HG02981 (cell line): ENCODE measurements at regions not wholly inside any gene's neighbourhood (a gene's known extent, or its start where the extent isn't known, plus 50 kb on each side); places are given as distances from the start of the nearest gene placed in this dataset.
"Not testable (repeated sequence)": the region's sequence is repeated elsewhere in the genome, so short reads cannot be mapped to it uniquely, and the experiment has no call there.

ENCODE experiments used
- ATAC-seq: cut with Tn5 transposase; IDR thresholded peaks from one replicate; pipeline ENCODE4 v1.9.1; 2021; ENCODE audit warnings: mild to moderate bottlenecking, moderate library complexity; ENCODE audit not compliant: unreplicated experiment

GRCh38 chr5:35561396-35561795 is 56.3 kb upstream of the SPEF2 start:
- ATAC-seq: no peak

GRCh38 chr5:35557748-35558147 is 59.9 kb upstream of the SPEF2 start:
- ATAC-seq: no peak

GRCh38 chr5:35557199-35557598 is 60.5 kb upstream of the SPEF2 start:
- ATAC-seq: no peak

- ATAC-seq: no peak
Observed at GRCh38 chr5:35554016-35554415, 63.6 kb upstream of the SPEF2 start.

GRCh38 chr5:35545190-35545589 is 72.5 kb upstream of the SPEF2 start:
- ATAC-seq: no peak

- ATAC-seq: no peak
Observed at GRCh38 chr5:35543408-35543807, 74.3 kb upstream of the SPEF2 start.

- ATAC-seq: no peak
Observed at GRCh38 chr5:35540002-35540401, 77.7 kb upstream of the SPEF2 start.

GRCh38 chr5:35538198-35538931 is 79.3 kb upstream of the SPEF2 start:
- ATAC-seq: no peak

- ATAC-seq: no peak
Observed at GRCh38 chr5:35533156-35533555, 84.5 kb upstream of the SPEF2 start.

GRCh38 chr5:35531553-35531952 is 86.1 kb upstream of the SPEF2 start:
- ATAC-seq: not testable (repeated sequence)

- peak; percentile 100 for ATAC-seq
Observed at GRCh38 chr5:35518104-35518503, 99.6 kb upstream of the SPEF2 start.

- ATAC-seq: no peak
Observed at GRCh38 chr5:35516271-35516670, 101.4 kb upstream of the SPEF2 start.

- no peak for ATAC-seq
Observed at GRCh38 chr5:35513612-35514011, 104.1 kb upstream of the SPEF2 start.

- no peak for ATAC-seq
Observed at GRCh38 chr5:35502206-35502605, 115.5 kb upstream of the SPEF2 start.

- no peak for ATAC-seq
Observed at GRCh38 chr5:35488791-35489190, 128.9 kb upstream of the SPEF2 start.

GRCh38 chr5:35488055-35488454 is 129.6 kb upstream of the SPEF2 start:
- no peak for ATAC-seq

- no peak for ATAC-seq
Observed at GRCh38 chr5:35487233-35488025, 130.2 kb upstream of the SPEF2 start.

GRCh38 chr5:35485487-35485886 is 132.2 kb upstream of the SPEF2 start:
- no peak for ATAC-seq

GRCh38 chr5:35484241-35484640 is 133.4 kb upstream of the SPEF2 start:
- ATAC-seq: no peak

- ATAC-seq: peak; percentile 36
Observed at GRCh38 chr5:35483780-35484179, 133.9 kb upstream of the SPEF2 start.

- peak; percentile 38 for ATAC-seq
Observed at GRCh38 chr5:35483191-35483590, 134.5 kb upstream of the SPEF2 start.

- no peak for ATAC-seq
Observed at GRCh38 chr5:35482167-35482755, 135.4 kb upstream of the SPEF2 start.
